SK-N-MC (cell line): ENCODE measurements at regions not wholly inside any gene's neighbourhood (a gene's known extent, or its start where the extent isn't known, plus 50 kb on each side); places are given as distances from the start of the nearest gene placed in this dataset.

Experiments
- EZH2 ChIP-seq: fragments of 200-600 bp; sonication (generic); IDR thresholded peaks from one replicate; pipeline ENCODE4 v1.6.1; 2017; ENCODE audit warnings: antibody characterized with exemption
- FOXP2 ChIP-seq: optimal IDR thresholded peaks from 2 replicates; pipeline ENCODE3; 2011; ENCODE audit warnings: mild to moderate bottlenecking, moderate library complexity; ENCODE audit not compliant: insufficient read depth; ENCODE audit errors: extremely low read length, control extremely low read depth
- POLR2AphosphoS5 ChIP-seq: IDR thresholded peaks from 2 replicates; pipeline ENCODE4 v1.6.1; 2012; ENCODE audit warnings: mild to moderate bottlenecking, low read depth, low read length, borderline replicate concordance

DNA sequence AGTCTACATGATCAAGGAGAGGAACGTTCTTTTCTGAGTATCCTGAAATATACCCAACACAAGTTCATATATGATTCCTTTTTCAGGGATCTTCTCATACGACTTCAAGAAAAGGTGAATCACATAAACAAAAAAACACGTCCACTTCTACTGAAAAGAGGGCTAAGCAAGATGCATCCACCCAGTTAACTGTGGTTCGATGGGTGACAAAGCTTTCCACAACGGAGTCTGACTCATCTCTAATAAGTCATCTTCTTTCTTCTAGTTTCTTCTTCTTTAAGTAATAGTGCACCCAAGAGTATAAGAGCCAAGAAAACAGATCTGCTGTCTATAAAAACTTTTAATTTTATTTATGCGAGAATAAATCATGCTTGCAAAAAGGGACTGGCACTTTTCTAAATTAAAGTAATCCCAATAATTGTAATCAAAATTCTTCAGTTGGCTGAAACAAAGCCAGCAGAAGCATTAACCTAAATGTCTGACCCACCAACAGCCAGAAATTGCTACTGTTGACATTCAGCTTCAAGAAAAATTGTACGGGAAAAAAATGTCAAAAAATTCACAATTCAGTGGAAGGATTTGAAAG, 146.9 kb upstream of the ANK3 start:
- no peak for TF ChIP-seq EZH2
- no peak for TF ChIP-seq POLR2AphosphoS5
- no peak for TF ChIP-seq FOXP2
